ENCODE measurements at regions not wholly inside any gene's neighbourhood (a gene's known extent, or its start where the extent isn't known, plus 50 kb on each side); places are given as distances from the start of the nearest gene placed in this dataset.

- no peaks in the 10 kb centered on the region for H3K36me3 ChIP-seq (ENCODE audit: control insufficient read depth, insufficient read depth, low read length)
- TF ChIP-seq CTCF (IDR thresholded peaks at IDR 0.05; ENCODE audit: insufficient read depth, low read length, poor library complexity, severe bottlenecking) = no peak
- no peak for DNase-seq (ENCODE audit: extremely low read depth, insufficient read length)
These were observed 96.4 kb upstream of the DCD start for GRCh38 chr12:54744590-54744989.

GRCh38 chr12:54740882-54741281 is 92.7 kb upstream of the DCD start:
- Histone ChIP-seq H3K27me3 (replicated peaks; ENCODE audit: control insufficient read depth, insufficient read depth, low read length) (no peaks in the 10 kb centered on the region), H3K36me3 (ENCODE audit: control insufficient read depth, insufficient read depth, low read length) (no peaks in the 10 kb centered on the region), H3K4me3 (replicated peaks; ENCODE audit: low read depth, low read length) (no peak overlapping the region)
- no peak for DNase-seq (ENCODE audit: extremely low read depth, insufficient read length)
- no peak for TF ChIP-seq CTCF (IDR thresholded peaks at IDR 0.05; ENCODE audit: insufficient read depth, low read length, poor library complexity, severe bottlenecking)

More at GRCh38 chr12:54744590-54744989, 96.4 kb upstream of the DCD start:
- Histone ChIP-seq H3K27me3 (replicated peaks; ENCODE audit: control insufficient read depth, insufficient read depth, low read length) (no peaks in the 10 kb centered on the region), H3K4me3 (replicated peaks; ENCODE audit: low read depth, low read length) (no peak overlapping the region)

GRCh38 chr12:54736549-54736948 is 88.4 kb upstream of the DCD start:
- no peak for TF ChIP-seq CTCF (IDR thresholded peaks at IDR 0.05; ENCODE audit: insufficient read depth, low read length, poor library complexity, severe bottlenecking)
- Histone ChIP-seq H3K4me3 (replicated peaks; ENCODE audit: low read depth, low read length) (no peak overlapping the region), H3K36me3 (ENCODE audit: control insufficient read depth, insufficient read depth, low read length) (no peaks in the 10 kb centered on the region), H3K27me3 (replicated peaks; ENCODE audit: control insufficient read depth, insufficient read depth, low read length) (no peaks in the 10 kb centered on the region)
- DNase-seq (ENCODE audit: extremely low read depth, insufficient read length) = no peak

- H3K27me3 ChIP-seq (replicated peaks; ENCODE audit: control insufficient read depth, insufficient read depth, low read length) = no peaks in the 10 kb centered on the region
- H3K36me3 ChIP-seq (ENCODE audit: control insufficient read depth, insufficient read depth, low read length) = no peaks in the 10 kb centered on the region
- no peak overlapping the region for H3K4me3 ChIP-seq (replicated peaks; ENCODE audit: low read depth, low read length)
- no peak for DNase-seq (ENCODE audit: extremely low read depth, insufficient read length)
- TF ChIP-seq CTCF (IDR thresholded peaks at IDR 0.05; ENCODE audit: insufficient read depth, low read length, poor library complexity, severe bottlenecking) = no peak
These were observed 86.2 kb upstream of the DCD start for GRCh38 chr12:54734196-54734950.

GRCh38 chr12:54725233-54725843 is 77.2 kb upstream of the DCD start:
- Histone ChIP-seq H3K27me3 (replicated peaks; ENCODE audit: control insufficient read depth, insufficient read depth, low read length) (no peaks in the 10 kb centered on the region; the same call in 1 of the 2 replicates), H3K36me3 (ENCODE audit: control insufficient read depth, insufficient read depth, low read length) (no peaks in the 10 kb centered on the region)
- peak; percentile 20 for TF ChIP-seq CTCF (IDR thresholded peaks at IDR 0.05; ENCODE audit: insufficient read depth, low read length, poor library complexity, severe bottlenecking)

More at GRCh38 chr12:54725233-54725843, 77.2 kb upstream of the DCD start:
- no peak for DNase-seq (ENCODE audit: extremely low read depth, insufficient read length)
- no peak overlapping the region for H3K4me3 ChIP-seq (replicated peaks; ENCODE audit: low read depth, low read length)

All from GM06990 (cell line).